ENCODE measurements at regions not wholly inside any gene's neighbourhood (a gene's known extent, or its start where the extent isn't known, plus 50 kb on each side); places are given as distances from the start of the nearest gene placed in this dataset.

- TF ChIP-seq REST (IDR thresholded peaks at IDR 0.05; ENCODE audit: insufficient read depth in 1 of 2, low read depth in 2 of 2, low read length in 2 of 2): no peak
- no peak for TF ChIP-seq SIN3A (IDR thresholded peaks at IDR 0.05; ENCODE audit: borderline replicate concordance, insufficient read depth, low read length)
- TF ChIP-seq POLR2AphosphoS5 (IDR thresholded peaks at IDR 0.05; ENCODE audit: low read depth, low read length): no peak
Measured at GRCh38 chr17:72212041-72212440, 91.2 kb downstream of the SOX9 start.

Data from PFSK-1 (cell line).